Colonic mucosa (tissue), 4 donors: ENCODE measurements at regions not wholly inside any gene's neighbourhood (a gene's known extent, or its start where the extent isn't known, plus 50 kb on each side); places are given as distances from the start of the nearest gene placed in this dataset.

Experiments
- DNase-seq: peaks from one replicate; pipeline ENCODE4 v3.0.0-alpha.2; 2020
- H3K27ac ChIP-seq: fragments of 200-600 bp; one replicate; pipeline ENCODE4 v1.8.0; 2021
- H3K27me3 ChIP-seq: fragments of 200-600 bp; one replicate; pipeline ENCODE4 v1.8.0; 2021
- H3K36me3 ChIP-seq: fragments of 200-600 bp; one replicate; pipeline ENCODE4 v1.8.0; 2021
- H3K4me1 ChIP-seq: fragments of 200-600 bp; one replicate; pipeline ENCODE4 v1.8.0; 2021; ENCODE audit warnings: mild to moderate bottlenecking
- H3K4me3 ChIP-seq: fragments of 200-600 bp; one replicate; pipeline ENCODE4 v1.8.0; 2021
- H3K9ac ChIP-seq, 2 donors: one replicate each; pipeline ENCODE4 v1.7.0; 2013; ENCODE audit warnings: control low read depth in 2 of 2, low read depth in 2 of 2, low read length in 2 of 2
- H3K9me3 ChIP-seq: fragments of 200-600 bp; one replicate; pipeline ENCODE4 v1.8.0; 2021
- intact Hi-C: fragments of 100-400 bp; cut with DNase I; formaldehyde crosslinking; loops from one replicate; pipeline ENCODE4 v1.14.1; 2022
- TF ChIP-seq, protein P1 (sequence below): fragments of 200-600 bp; IDR thresholded peaks from one replicate; pipeline ENCODE4 v1.8.0; 2022; ENCODE audit warnings: antibody characterized with exemption, mild to moderate bottlenecking
- donor health status: healthy.
- donor health status: DM: no; HTN: no; CAD: no.
- donor health status: DM: no; HTN: no; CAD: no.

DNA sequence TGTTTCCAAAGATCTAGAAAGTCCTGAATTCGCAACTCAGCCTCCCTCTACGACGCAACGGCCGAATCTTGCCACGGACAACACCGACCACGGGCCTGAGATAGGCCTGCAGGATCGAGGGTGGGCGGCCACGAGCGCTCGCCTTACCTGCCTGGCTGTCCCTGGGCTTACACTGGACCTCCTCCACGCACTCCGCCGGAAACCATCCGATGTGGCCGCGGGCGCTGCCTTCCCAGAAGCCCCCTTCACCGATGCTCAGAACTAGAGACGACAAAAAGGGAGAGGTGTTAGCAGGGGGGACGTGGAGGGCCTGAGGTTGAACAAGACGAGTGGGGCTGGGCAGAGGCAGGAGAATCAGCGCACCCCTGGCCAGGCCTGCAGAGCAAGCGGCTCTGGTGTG, 400.0 kb downstream of the CTTN start:
- Histone ChIP-seq H3K27me3 (no peaks in the 10 kb centered on the region), H3K4me3 (no peak overlapping the region), H3K36me3 (no peaks in the 10 kb centered on the region), H3K27ac (no peak overlapping the region), H3K9ac (no peak overlapping the region), H3K4me1 (no peaks in the 10 kb centered on the region), H3K9me3 (no peaks in the 10 kb centered on the region)
- no peak for DNase-seq
- TF ChIP-seq, protein P1, sequence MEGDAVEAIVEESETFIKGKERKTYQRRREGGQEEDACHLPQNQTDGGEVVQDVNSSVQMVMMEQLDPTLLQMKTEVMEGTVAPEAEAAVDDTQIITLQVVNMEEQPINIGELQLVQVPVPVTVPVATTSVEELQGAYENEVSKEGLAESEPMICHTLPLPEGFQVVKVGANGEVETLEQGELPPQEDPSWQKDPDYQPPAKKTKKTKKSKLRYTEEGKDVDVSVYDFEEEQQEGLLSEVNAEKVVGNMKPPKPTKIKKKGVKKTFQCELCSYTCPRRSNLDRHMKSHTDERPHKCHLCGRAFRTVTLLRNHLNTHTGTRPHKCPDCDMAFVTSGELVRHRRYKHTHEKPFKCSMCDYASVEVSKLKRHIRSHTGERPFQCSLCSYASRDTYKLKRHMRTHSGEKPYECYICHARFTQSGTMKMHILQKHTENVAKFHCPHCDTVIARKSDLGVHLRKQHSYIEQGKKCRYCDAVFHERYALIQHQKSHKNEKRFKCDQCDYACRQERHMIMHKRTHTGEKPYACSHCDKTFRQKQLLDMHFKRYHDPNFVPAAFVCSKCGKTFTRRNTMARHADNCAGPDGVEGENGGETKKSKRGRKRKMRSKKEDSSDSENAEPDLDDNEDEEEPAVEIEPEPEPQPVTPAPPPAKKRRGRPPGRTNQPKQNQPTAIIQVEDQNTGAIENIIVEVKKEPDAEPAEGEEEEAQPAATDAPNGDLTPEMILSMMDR = no peak
- intact Hi-C loops = no loop called here

DNA sequence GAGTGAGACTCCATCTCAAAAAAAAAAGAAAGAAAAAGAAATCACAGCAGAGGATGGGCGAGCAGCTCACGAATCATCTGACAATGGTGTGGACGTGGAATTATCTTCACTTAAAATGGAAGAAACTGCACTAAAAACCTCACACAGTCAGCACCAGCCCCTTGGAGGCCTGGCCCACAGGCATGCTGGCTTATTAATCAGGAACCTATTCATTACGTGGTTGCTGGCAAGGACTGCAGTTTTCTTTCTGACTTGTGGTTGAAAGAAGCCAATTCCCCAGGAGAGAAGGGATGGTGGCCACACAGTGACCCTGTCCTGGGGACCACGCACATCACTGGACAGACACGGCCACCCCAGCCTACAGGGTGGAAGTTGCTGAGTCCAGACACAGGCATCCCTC, 401.1 kb downstream of the CTTN start:
- TF ChIP-seq, protein P1 = no peak
- intact Hi-C loops = no loop called here
- Histone ChIP-seq H3K4me3 (no peak overlapping the region), H3K27me3 (no peaks in the 10 kb centered on the region), H3K27ac (no peak overlapping the region), H3K9me3 (no peaks in the 10 kb centered on the region), H3K4me1 (no peaks in the 10 kb centered on the region), H3K36me3 (no peaks in the 10 kb centered on the region), H3K9ac (no peak overlapping the region)
- no peak for DNase-seq

DNA sequence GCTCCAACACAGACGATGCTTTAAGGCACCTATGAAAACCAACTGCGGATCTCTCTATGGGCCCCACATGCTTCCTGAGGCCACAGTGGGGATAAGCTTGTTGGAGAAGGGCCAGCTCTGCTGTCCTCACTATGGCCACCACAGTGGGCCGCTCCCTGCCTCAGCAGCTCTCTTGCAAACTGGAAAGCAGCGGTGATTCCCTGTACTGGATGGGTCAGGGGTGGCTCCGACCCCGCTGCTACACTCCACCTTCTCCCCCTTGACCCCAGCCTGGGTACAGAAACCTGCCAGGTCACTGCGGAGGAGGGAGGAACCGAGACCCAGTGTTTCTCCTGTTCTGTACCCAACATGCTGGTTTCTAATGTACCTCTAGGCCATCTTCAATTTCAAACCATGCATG, 403.9 kb downstream of the CTTN start:
- no peak overlapping the region for H3K9ac ChIP-seq
- no peaks in the 10 kb centered on the region for H3K27me3 ChIP-seq
- intact Hi-C loops = no loop called here
- no peaks in the 10 kb centered on the region for H3K36me3 ChIP-seq
- H3K27ac ChIP-seq = no peak overlapping the region
- no peaks in the 10 kb centered on the region for H3K4me1 ChIP-seq
- H3K9me3 ChIP-seq = no peaks in the 10 kb centered on the region
- DNase-seq = no peak
- no peak overlapping the region for H3K4me3 ChIP-seq
- TF ChIP-seq, protein P1 = no peak

DNA sequence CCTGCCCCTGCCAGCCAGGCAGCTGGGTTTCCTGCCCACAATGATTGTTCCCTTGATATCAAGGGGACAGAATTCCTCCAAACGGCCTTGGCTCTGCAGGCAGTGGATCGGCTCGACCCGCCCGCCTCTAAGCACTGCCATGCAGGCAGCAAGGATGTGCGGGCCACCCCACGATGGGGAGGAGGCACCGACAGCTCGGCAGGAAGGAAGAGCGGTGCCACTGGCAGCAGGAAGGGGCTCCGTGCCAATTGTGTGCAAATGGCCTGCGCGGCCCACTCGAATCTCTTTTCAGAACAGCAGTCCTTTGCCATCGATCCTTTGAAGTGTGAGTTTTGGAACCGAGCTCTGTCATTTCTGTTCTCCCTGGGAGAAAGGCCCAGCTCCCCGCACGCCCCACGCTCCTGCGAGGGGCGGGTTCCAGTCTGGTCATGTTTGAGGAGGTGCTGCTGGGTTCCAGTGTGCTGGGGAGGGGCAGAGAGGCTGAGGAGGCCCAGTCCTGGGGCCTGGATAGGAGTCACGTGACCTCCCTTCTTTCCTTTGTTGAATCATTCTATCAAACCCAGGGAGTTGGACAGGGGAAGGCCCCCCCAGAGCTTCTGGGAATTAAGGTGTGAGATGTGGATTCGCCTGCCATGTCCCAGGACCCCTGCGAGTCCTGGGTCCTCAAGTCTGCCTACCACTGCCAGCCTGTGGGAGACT, 406.0 kb downstream of the CTTN start:
- no peaks in the 10 kb centered on the region for H3K27me3 ChIP-seq
- no peak for DNase-seq
- intact Hi-C loops = no loop called here

DNA sequence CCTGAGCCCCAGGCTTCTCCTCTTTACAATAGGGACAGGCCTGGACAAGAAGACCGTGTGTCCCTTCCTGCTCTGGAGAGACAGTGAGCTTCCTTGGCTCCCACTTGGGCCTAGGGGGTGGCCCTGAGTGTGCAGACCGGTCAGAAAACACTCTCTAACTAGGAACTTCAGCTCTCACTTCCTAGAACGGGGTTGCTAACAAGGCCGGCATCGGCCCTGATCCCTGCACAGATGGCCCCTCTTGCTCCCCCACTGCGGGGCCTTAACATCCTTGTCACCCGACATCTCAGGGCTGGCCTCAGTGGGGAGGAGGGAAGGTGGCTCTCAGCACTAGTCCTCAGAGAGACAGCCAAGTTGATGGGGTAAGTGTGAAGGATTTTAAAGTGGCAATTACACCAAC, 406.9 kb downstream of the CTTN start:
- TF ChIP-seq, protein P1 = no peak
- intact Hi-C loops = no loop called here
- Histone ChIP-seq H3K9me3 (no peaks in the 10 kb centered on the region), H3K4me3 (no peak overlapping the region), H3K9ac (no peak overlapping the region), H3K27ac (no peak overlapping the region), H3K36me3 (no peaks in the 10 kb centered on the region), H3K27me3 (no peaks in the 10 kb centered on the region), H3K4me1 (no peaks in the 10 kb centered on the region)
- DNase-seq = no peak

More for the DNA sequence above, 406.0 kb downstream of the CTTN start:
- no peak overlapping the region for H3K9ac ChIP-seq
- H3K9me3 ChIP-seq = no peaks in the 10 kb centered on the region
- H3K27ac ChIP-seq = no peak overlapping the region
- no peaks in the 10 kb centered on the region for H3K4me1 ChIP-seq
- no peaks in the 10 kb centered on the region for H3K36me3 ChIP-seq
- H3K4me3 ChIP-seq = no peak overlapping the region
- TF ChIP-seq, protein P1 = no peak
